AG04449 (cell line): ENCODE measurements at regions not wholly inside any gene's neighbourhood (a gene's known extent, or its start where the extent isn't known, plus 50 kb on each side); places are given as distances from the start of the nearest gene placed in this dataset.

Experiments
- CTCF ChIA-PET: fragments of 350-600 bp; formaldehyde crosslinking; extraction: SDS; loops from one replicate; lab custom pipeline; 2021; ENCODE audit warnings: antibody characterized with exemption; lab: Yijun Ruan, JAX
- POLR2A ChIA-PET: fragments of 400-600, 350-600 bp; formaldehyde crosslinking; extraction: SDS; loops from one replicate; lab custom pipeline; 2020; ENCODE audit warnings: antibody characterized with exemption, inconsistent platforms; lab: Yijun Ruan, JAX
- DNase-seq: peaks from one replicate; pipeline ENCODE4 v3.0.0-alpha.2; 2010; ENCODE audit warnings: low read depth, low spot score
- H3K4me3 ChIP-seq: 2 replicates; pipeline ENCODE4 v1.5.1; 2011; ENCODE audit warnings: low read depth, mild to moderate bottlenecking, control low read depth, low read length
- TF ChIP-seq, protein P1 (sequence below): IDR thresholded peaks from one replicate; pipeline ENCODE4 v1.5.1; 2011; ENCODE audit warnings: mild to moderate bottlenecking, moderate library complexity, low read length, control low read depth, inconsistent platforms; ENCODE audit not compliant: insufficient read depth; ENCODE audit errors: missing control alignments

DNA sequence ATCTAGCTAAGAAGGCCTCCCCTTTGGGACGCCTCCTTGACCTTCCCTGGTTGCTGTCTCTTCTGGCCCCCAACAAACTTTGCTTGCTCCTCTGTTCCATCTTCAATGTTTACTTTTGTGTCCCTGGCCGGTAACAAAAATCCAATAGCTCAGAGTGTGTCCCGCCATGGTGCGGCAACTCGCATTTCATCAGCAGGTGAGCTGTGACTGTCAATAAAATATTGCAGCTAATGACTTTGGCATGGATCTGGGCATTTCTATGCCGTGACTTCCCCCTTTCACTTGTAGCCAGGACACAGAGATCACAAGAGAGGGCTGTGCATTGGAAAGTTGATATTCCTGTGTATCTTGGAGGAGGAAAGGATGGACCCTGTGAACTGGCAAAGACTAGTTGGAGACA lies 317.6 kb downstream of the RPS24 start:
- no peak for DNase-seq
- POLR2A ChIA-PET: no interaction called here
- TF ChIP-seq, protein P1, sequence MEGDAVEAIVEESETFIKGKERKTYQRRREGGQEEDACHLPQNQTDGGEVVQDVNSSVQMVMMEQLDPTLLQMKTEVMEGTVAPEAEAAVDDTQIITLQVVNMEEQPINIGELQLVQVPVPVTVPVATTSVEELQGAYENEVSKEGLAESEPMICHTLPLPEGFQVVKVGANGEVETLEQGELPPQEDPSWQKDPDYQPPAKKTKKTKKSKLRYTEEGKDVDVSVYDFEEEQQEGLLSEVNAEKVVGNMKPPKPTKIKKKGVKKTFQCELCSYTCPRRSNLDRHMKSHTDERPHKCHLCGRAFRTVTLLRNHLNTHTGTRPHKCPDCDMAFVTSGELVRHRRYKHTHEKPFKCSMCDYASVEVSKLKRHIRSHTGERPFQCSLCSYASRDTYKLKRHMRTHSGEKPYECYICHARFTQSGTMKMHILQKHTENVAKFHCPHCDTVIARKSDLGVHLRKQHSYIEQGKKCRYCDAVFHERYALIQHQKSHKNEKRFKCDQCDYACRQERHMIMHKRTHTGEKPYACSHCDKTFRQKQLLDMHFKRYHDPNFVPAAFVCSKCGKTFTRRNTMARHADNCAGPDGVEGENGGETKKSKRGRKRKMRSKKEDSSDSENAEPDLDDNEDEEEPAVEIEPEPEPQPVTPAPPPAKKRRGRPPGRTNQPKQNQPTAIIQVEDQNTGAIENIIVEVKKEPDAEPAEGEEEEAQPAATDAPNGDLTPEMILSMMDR: no peak
- no peak overlapping the region for H3K4me3 ChIP-seq
- CTCF ChIA-PET: no interaction called here

DNA sequence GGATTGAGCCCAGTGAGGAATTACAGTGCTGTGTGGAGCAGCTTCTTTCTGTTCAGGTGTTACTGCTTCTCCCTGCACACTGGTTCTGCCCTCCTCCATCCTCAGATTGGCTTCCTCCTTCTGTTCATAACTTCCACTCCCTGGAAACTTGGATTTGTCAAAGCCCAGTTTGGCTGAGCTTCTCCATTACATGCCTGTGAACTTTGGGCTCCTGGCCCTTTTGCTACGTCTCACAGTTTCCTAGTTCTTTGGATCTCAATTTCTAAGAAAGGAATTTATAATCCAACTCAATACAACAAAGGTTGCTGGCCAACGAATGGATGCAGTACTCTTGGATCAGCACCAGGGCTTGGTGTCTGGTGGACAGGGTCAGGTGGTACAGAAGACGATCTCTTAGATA lies 318.1 kb downstream of the RPS24 start:
- H3K4me3 ChIP-seq: no peak overlapping the region
- ChIA-PET POLR2A (no interaction called here), CTCF (no interaction called here)
- DNase-seq: no peak
- TF ChIP-seq, protein P1: no peak

DNA sequence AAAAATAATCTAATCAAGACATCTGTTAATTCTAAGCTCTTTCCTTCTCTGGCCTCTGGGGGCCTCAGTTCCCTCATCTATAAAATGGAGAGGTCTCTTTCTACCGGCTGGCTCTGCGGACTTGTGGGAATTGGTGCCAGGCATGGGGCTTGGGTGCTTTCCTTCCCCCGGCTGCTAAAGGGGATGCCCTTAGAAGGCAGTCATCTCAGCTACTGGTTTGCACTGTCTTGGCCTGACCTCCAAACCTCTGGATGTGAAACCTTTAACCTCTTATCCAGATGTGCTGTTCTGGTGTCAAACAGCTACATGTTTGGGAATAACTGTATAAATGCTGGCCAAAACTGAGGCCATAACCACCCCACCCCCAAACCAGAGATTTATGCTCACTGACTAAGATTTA lies 320.0 kb downstream of the RPS24 start:
- ChIA-PET POLR2A (no interaction called here), CTCF (interaction anchor here (0.9 to 1.6 kb wide), 4 partner anchors 9 to 49 kb away, joined by 3 to 4 read pairs (median 3); no protein-coding TSS in a partner anchor)
- TF ChIP-seq, protein P1: no peak
- H3K4me3 ChIP-seq: no peak overlapping the region
- no peak for DNase-seq

DNA sequence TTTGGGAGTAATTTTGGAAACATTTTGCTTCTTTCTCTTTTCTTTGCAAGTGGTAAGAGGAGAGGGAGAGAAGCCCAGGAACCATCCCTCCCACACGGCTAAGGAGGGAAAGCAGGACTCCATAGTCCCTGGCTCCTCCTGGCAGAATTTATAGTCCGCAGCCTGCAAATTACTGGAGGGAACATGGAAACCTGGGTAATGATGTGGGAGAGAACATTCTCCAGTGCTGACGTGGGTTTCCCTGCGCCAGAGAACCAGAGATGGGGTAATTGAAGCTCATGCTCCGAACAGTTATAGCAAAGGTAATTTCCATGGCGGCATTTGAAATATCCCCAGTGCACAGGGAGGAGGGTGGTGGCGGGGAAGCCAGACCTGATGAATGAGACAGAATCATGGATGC lies 320.4 kb downstream of the RPS24 start:
- ChIA-PET CTCF (interaction anchor here (0.9 to 1.6 kb wide), 4 partner anchors 8 to 50 kb away, joined by 3 to 4 read pairs (median 3); no protein-coding TSS in a partner anchor), POLR2A (no interaction called here)
- H3K4me3 ChIP-seq: no peak overlapping the region
- TF ChIP-seq, protein P1: no peak
- no peak for DNase-seq

DNA sequence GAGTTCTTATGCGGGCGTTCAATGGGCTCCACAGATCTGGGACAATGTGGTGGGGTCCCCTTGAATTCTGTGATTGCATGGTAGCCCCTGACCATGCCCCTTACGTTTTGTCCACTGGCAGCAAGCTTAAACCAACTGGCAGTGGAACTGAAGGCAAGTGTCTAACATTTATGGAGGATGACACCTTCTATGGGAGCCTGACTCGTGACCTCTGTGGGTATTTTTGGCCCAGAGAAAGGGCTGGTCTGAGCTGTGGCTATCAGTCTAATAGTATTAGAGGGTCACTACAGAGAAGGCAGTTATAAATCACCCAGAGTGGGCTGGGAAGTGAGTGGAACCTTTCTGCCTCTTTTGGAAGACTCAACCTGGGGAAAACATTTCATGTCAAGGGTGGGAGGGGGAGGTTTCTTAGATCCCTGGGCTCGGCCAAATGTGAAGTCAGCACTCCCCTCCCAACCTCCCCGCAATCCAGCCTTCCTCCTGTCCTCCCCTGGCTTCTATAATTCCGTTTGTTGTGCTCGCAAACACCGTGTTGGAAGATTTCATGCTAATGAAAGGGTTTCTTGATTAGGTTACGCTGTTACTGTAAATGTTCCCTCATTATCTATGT lies 322.7 kb downstream of the RPS24 start:
- H3K4me3 ChIP-seq: no peak overlapping the region
- TF ChIP-seq, protein P1: no peak
- no peak for DNase-seq
- CTCF ChIA-PET: interaction anchor here (1.1 kb wide), 1 partner anchor 43 kb away, joined by 3 read pairs; no protein-coding TSS in a partner anchor
- POLR2A ChIA-PET: no interaction called here

DNA sequence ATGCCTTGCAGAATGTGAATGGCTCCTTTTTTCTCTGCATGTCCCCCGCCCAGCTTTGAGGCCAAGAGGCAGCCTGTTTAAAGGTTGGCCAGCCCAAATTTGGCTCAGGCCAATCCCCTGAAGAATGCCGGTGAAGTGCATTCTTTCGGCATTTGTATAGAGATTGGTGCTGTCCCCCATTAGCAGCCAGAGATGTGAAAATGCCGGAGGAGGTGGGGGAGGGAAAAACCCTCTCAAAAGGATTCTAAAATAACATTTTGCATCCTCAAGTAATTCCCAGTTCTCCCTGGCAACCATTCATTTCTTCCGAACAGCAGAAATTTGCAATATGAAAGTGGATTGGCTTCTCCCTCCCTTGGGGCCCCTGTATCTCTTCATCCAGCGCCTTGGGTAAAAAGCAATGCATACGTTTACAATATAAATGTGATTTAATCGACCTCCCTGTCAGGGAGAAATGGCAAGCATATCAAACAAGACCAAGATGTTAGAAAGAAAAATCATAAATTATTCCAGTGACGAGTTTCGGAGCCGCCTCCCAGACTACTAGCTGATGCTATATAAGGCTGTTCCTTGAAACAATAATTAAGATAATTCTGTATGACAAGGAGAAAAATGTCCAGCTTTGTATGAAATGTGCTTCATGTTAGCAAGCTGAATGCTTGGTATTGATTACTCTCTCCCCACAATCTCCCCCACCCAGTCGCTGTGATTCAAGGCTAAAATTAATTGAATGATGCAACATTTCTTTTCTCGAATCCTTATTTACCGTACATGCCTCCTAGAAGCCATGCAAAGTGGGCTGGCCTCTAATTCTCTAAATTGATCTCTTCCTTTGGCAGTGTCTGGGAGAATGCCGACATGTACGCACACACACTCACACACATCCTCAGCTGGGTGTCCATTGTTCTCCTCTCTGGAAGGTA lies 323.7 kb downstream of the RPS24 start:
- POLR2A ChIA-PET: no interaction called here
- CTCF ChIA-PET: interaction anchor here (1.2 kb wide), 1 partner anchor 23 kb away, joined by 3 read pairs; no protein-coding TSS in a partner anchor
- DNase-seq: no peak
- H3K4me3 ChIP-seq: no peak overlapping the region
- TF ChIP-seq, protein P1: no peak
